Type B pancreatic cell (in vitro differentiated cells): ENCODE measurements at regions not wholly inside any gene's neighbourhood (a gene's known extent, or its start where the extent isn't known, plus 50 kb on each side); places are given as distances from the start of the nearest gene placed in this dataset.

Experiments
- DNase-seq: peaks from one replicate; pipeline ENCODE4 v3.0.0; 2021; ENCODE audit warnings: mixed read lengths; ENCODE audit not compliant: unreplicated experiment; ENCODE audit errors: extremely low spot score
- H3K27ac Mint-ChIP-seq: 2 replicates; pipeline ENCODE4 v1.8.0; 2021; ENCODE audit warnings: mild to moderate bottlenecking, mixed read lengths
- H3K27me3 Mint-ChIP-seq: 2 replicates; pipeline ENCODE4 v1.8.0; 2021; ENCODE audit warnings: mixed read lengths
- H3K36me3 Mint-ChIP-seq: 2 replicates; pipeline ENCODE4 v1.8.0; 2021; ENCODE audit warnings: mixed read lengths
- H3K4me1 Mint-ChIP-seq: one replicate; pipeline ENCODE4 v1.8.0; 2021; ENCODE audit warnings: mixed read lengths; ENCODE audit not compliant: unreplicated experiment
- H3K4me3 Mint-ChIP-seq: 2 replicates; pipeline ENCODE4 v1.8.0; 2021; ENCODE audit warnings: mild to moderate bottlenecking, mixed read lengths
- H3K9me3 Mint-ChIP-seq: 2 replicates; pipeline ENCODE4 v1.8.0; 2021; ENCODE audit warnings: mixed read lengths
- TF ChIP-seq, protein P1 (sequence below): fragments of 200-600 bp; sonication (generic); conservative IDR thresholded peaks from 2 replicates; pipeline ENCODE4 v1.5.0; 2021; ENCODE audit warnings: antibody characterized with exemption, mild to moderate bottlenecking

DNA sequence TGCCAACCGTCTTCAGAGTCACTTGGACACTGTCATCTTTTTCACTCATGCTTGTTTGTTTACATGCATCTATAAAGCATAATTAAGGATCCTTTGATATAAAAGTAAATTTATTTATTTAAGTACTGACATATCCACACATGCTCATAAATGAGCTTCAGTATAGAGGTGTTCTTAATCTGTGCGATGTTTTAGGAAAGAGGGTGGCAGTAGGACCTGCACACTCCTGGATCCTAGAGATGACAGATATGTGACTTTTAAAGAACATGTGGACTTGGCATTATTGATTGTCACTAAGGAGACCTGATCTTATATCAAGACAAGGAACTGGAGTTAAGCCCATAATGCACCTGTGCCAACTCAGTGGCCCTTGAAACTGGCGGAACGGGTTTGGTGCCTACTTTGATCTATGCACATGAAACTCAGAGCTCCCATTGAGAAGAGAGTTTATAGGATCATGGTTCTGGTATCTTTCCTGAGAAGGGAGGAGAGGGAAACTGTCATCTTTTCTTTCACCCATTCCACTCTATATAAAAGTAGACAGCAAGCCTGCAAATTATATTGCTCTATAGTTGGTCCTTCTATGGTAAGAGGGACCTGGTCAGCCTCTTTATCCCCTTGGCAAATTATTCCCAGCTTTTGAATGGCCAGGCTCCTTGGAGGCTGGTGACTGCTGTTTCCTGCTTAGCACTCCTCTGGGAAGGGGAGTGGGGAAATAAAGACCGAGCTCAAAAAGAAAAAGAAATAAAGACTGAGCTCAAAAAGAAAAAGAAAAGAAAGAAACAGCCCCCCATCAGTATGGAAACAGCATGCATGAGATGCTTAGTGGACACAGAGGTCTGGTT lies 57.8 kb upstream of the LIFR start:
- Mint-ChIP-seq H3K4me1 (peaks cover 10% of the 10 kb centered on the region), H3K9me3 (peaks cover 15% of the 10 kb centered on the region), H3K27me3 (no peaks in the 10 kb centered on the region), H3K4me3 (no peak overlapping the region), H3K36me3 (no peaks in the 10 kb centered on the region), H3K27ac (no peak overlapping the region)
- TF ChIP-seq, protein P1, sequence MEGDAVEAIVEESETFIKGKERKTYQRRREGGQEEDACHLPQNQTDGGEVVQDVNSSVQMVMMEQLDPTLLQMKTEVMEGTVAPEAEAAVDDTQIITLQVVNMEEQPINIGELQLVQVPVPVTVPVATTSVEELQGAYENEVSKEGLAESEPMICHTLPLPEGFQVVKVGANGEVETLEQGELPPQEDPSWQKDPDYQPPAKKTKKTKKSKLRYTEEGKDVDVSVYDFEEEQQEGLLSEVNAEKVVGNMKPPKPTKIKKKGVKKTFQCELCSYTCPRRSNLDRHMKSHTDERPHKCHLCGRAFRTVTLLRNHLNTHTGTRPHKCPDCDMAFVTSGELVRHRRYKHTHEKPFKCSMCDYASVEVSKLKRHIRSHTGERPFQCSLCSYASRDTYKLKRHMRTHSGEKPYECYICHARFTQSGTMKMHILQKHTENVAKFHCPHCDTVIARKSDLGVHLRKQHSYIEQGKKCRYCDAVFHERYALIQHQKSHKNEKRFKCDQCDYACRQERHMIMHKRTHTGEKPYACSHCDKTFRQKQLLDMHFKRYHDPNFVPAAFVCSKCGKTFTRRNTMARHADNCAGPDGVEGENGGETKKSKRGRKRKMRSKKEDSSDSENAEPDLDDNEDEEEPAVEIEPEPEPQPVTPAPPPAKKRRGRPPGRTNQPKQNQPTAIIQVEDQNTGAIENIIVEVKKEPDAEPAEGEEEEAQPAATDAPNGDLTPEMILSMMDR: no peak
- DNase-seq: no peak

DNA sequence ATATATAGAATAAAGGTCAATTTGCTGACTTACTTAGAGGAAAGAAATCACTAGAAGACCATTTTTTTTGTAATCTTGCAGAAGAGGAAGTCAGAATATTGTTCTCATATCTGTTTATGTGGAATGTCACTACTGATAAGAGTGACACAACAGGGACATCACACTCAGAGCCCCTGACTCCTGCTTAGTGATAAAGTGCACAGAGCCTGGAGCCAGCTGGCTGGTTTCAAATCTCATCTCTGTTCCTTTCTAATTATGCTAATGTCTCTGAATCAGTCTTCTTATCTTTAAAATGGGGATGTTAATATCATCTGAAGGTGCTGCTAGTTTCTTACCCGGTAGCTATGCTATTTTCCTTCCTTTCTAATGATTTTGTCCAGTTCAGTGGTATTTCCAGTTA lies 58.6 kb upstream of the LIFR start:
- H3K36me3 Mint-ChIP-seq: no peaks in the 10 kb centered on the region
- DNase-seq: no peak
- no peak overlapping the region for H3K27ac Mint-ChIP-seq
- H3K4me1 Mint-ChIP-seq: peaks cover 7% of the 10 kb centered on the region
- no peaks in the 10 kb centered on the region for H3K27me3 Mint-ChIP-seq
- peaks cover 15% of the 10 kb centered on the region for H3K9me3 Mint-ChIP-seq
- H3K4me3 Mint-ChIP-seq: no peak overlapping the region
- TF ChIP-seq, protein P1: no peak

DNA sequence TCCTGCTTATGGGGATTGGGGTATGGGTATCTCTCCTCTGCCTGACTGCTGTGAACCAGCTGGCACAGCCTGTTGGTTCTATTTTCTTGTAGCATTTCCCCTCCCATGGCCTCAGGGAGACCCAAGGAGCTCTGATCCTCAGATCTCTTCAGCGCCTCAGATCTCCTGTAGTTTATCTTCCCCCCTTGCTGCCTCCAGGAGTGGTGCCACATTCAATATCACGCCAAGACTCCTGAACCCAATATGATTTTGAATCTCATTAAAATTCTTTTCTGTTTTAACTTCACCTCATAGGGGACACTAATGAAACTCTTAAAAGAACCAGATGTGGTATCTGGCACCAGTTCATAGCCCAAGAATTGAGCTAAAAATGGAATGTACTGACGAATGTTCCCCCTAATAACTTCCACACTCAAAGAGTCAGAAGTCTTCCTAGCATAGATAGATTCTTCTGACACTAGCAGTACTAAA lies 59.6 kb upstream of the LIFR start:
- H3K9me3 Mint-ChIP-seq: peaks cover 15% of the 10 kb centered on the region
- no peak overlapping the region for H3K27ac Mint-ChIP-seq

DNA sequence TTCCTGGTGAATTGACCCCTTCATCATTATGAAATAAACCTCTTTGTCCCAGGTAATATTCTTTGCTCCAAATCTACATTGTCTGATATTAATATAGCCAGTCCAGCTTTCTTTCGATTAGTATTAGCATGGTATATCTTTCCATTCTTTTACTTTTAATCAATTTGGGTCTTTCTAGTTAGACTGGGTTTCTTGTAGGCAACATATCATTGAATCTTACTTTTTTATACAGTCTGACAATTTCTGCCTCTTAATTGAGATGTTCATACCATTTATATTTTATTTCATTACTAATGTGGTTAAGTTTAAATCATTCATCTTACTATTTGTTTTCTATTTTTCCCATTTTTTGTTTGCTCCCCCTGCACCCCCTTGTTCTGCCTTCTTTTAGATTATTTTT lies 61.7 kb upstream of the LIFR start:
- H3K27ac Mint-ChIP-seq: no peak overlapping the region
- no peak for DNase-seq
- TF ChIP-seq, protein P1: no peak
- peaks cover 19% of the 10 kb centered on the region for H3K9me3 Mint-ChIP-seq
- no peaks in the 10 kb centered on the region for H3K36me3 Mint-ChIP-seq
- peaks cover 7% of the 10 kb centered on the region for H3K4me1 Mint-ChIP-seq
- H3K27me3 Mint-ChIP-seq: no peaks in the 10 kb centered on the region
- no peak overlapping the region for H3K4me3 Mint-ChIP-seq

More for the DNA sequence above, 59.6 kb upstream of the LIFR start:
- peaks cover 7% of the 10 kb centered on the region for H3K4me1 Mint-ChIP-seq
- no peak for DNase-seq
- no peaks in the 10 kb centered on the region for H3K27me3 Mint-ChIP-seq
- H3K4me3 Mint-ChIP-seq: no peak overlapping the region
- no peaks in the 10 kb centered on the region for H3K36me3 Mint-ChIP-seq
- TF ChIP-seq, protein P1: no peak

DNA sequence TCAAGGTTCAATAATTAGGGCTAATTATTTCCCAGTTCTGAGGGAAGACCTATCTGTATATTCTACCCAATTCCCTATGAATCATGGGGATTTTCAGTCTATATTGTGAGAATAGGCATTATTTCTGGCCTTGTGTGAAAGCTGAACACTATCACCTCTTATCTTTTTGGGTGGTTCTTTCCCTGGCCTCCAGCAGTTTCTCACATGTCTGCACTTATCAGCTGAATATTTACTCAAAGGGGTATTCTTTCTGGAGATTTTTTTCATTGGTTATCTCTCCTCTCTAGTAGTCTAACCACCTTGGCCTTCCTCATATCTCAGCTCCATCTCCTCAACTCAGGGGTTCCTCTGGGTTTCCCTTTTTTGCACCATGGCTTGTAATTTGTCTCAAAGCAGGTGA lies 64.9 kb upstream of the LIFR start:
- no peaks in the 10 kb centered on the region for H3K27me3 Mint-ChIP-seq

More for the DNA sequence above, 64.9 kb upstream of the LIFR start:
- Mint-ChIP-seq H3K4me1 (no peaks in the 10 kb centered on the region), H3K27ac (no peak overlapping the region), H3K36me3 (no peaks in the 10 kb centered on the region), H3K9me3 (peaks cover 14% of the 10 kb centered on the region), H3K4me3 (no peak overlapping the region)
- TF ChIP-seq, protein P1: no peak
- DNase-seq: no peak
